HUDEP-2 (cell line): ENCODE measurements at regions not wholly inside any gene's neighbourhood (a gene's known extent, or its start where the extent isn't known, plus 50 kb on each side); places are given as distances from the start of the nearest gene placed in this dataset.
"Not testable (repeated sequence)": the region's sequence is repeated elsewhere in the genome, so short reads cannot be mapped to it uniquely, and the experiment has no call there.

ENCODE experiments used
- DNase-seq, 76 experiments: peaks; one replicate each; lab custom pipeline; 2025; ENCODE audit not compliant: unreplicated experiment in 76 of 76; lab: John Stamatoyannopoulos, UW

DNA sequence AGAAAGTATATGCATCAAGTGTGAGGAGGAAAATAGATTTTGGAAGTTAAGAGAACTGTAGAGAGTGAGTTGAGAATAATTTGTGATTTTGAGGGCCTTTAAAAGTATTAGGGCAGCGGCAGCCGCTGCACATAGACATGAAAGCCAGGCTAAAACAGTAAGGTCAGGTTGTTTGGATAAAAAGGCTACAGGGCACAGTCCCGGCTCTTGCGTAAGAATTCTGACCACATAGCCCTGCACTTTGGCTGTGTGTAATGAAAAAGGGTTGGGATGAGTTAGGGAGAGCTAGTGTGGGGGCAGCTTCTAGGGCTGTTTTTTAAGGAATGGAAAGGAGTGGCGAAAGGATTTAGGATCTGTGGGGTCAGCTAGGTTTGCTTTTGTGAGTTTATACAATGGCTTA is 130.8 kb downstream of the CCDC71L start:
- DNase-seq, result not testable (repeated sequence)

- not testable (repeated sequence) for DNase-seq
These were observed 134.3 kb downstream of the CCDC71L start for GRCh38 chr7:106526617-106527016.

DNA sequence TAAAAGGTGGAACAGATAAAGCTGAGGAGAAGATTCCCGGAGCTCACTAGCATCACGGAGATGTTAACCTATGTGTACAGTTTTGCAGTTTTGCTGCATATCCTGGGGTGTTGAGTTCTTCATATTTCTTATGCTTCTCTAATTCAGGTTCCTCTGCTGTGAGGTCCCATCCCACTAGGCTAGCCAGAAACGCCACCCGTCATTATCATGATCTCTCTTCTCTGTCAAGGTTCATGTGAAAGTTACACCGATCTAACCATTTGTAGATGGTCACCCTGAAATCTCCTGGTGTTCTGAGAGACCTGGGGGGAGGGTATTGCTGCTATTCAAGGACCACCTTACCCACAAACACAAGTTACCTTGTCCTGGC is 136.3 kb downstream of the CCDC71L start:
- DNase-seq, result no peak

GRCh38 chr7:106523482-106523881 is 137.5 kb downstream of the CCDC71L start:
- DNase-seq, result no peak

- DNase-seq, result no peak
These were observed 138.3 kb downstream of the CCDC71L start for GRCh38 chr7:106522696-106523095.

DNA sequence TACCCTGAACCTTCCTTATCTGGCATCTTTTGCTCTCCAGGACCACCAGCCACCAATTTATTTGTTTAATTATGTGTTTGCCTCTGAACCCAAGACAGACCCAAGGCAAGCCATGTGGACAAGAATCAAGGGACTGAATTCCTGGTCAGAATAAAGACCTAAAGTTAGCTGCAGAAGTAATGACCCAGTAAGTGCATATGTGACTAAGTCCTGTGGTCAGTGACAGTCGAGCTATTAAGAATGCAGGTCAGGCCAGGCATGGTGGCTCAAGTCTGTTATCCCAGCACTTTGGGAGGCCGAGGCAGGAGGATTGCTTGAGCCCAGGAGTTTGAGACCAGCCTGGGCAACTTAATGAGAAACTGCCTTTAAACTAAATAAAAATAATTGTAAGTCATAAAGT is 139.4 kb downstream of the CCDC71L start:
- DNase-seq, result no peak

DNA sequence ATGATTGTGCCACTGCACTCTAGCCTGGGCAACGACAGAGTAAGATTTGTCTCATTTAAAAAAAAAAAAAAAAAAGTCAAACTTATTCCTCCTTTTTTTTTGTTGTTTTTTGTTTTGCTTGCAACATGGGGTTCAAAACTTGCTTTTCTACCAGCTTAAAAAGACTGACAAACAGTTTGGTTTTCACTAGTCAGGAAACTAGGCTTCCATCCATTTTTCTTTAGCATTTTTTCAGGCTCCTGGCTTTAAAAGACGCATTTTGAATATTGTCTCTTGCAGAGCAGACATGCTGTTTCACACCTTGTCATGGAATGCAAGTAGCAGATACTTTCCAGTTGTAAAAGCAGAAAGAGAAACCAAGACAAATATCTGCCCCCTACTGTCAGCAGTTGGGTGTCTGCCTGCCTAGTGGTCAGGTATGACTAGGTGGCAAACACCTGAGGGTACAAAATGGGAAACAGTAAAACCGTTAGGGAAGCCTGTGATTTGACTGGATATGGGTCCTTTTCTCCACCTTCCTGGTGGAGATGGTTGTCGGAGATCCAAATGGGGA is 139.9 kb downstream of the CCDC71L start:
- no peak for DNase-seq

DNA sequence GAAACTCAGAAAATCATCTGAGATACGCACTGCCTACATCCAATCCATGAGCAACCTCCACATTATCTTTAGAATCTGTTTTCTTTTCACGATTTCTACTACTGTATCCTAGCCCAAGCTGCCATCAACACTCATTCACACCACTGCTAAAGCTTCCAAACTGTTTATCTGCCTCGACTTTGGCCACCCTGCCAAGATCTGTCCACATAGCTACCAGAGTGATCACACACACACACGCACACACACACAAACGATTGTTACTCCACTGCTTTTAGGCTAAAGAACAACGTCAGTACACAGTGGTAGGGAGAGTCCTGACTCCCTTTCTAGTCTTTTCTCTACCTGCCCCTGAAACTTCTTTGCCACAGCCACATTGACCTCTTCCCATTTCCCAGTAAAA is 142.0 kb downstream of the CCDC71L start:
- DNase-seq, result no peak

DNA sequence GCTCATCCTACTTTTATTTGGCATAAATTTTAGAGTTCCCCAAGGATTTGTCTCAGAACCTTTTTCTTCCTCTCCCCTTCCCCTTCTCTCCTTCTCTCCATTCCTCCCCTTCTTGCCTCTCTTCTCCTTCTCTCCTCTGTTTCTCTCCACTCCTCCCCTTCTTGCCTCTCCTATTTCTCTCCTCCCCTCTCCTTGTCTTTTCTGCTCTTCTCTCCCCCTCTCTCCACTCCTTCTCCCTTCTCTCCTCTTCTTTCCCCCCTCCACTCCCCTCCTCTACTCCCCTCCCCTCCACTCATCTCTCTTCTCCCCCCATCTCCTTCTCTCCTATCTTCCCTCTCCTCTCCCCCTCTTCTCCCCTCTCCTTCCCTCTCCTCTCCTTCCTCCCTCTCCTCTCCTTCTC is 142.7 kb downstream of the CCDC71L start:
- no peak for DNase-seq

GRCh38 chr7:106517508-106517907 is 143.4 kb downstream of the CCDC71L start:
- no peak for DNase-seq

- DNase-seq, result no peak
These were observed 145.6 kb downstream of the CCDC71L start for GRCh38 chr7:106515321-106515720.

GRCh38 chr7:106514881-106515280 is 146.1 kb downstream of the CCDC71L start:
- no peak for DNase-seq

DNA sequence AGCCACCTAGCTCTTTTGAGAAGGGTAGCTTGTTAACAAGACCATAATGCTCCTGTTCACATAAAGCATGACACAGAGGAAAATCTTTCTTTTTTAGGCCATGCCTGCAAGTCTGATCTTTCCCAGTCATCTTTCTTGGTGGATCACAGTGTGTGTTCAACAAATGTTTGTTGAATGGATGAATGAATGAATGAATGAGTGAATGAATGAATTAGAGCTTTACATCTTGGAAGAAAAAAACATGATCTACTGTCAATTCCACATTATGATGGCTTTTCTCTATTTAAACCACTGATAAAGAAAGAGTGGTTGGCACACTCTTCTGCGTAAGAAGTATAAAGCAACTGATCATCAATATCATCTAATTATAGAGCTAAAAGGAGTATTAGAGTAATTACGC is 148.7 kb downstream of the CCDC71L start:
- DNase-seq, result no peak

DNA sequence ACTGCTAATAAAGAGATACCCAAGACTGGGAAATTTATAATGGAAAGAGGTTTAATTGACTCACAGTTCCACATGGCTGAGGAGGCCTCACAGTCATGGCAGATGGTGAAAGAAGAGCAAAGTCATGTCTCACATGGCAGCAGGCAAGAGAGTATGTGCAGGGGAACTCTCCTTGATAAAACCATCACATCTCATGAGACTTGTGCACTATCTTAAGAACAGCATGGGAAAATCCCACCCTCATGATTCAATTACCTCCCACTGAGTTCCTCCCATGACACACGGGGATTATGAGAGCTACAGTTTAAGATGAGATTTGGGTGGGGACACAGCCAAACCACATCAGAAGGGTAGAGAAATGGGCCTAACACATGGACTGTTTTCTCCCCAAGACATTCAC is 156.3 kb downstream of the CCDC71L start:
- no peak for DNase-seq

GRCh38 chr7:106504207-106504606 is 156.8 kb downstream of the CCDC71L start:
- DNase-seq, result no peak

- DNase-seq, result no peak
These were observed 157.3 kb downstream of the CCDC71L start for GRCh38 chr7:106503626-106504025.

- DNase-seq, result peak in 6 of 76 experiments; percentile 1 to 17 (median 6)
These were observed 159.1 kb downstream of the CCDC71L start for GRCh38 chr7:106501605-106502580.

- DNase-seq, result no peak
These were observed 161.1 kb downstream of the CCDC71L start for GRCh38 chr7:106499897-106500296.

DNA sequence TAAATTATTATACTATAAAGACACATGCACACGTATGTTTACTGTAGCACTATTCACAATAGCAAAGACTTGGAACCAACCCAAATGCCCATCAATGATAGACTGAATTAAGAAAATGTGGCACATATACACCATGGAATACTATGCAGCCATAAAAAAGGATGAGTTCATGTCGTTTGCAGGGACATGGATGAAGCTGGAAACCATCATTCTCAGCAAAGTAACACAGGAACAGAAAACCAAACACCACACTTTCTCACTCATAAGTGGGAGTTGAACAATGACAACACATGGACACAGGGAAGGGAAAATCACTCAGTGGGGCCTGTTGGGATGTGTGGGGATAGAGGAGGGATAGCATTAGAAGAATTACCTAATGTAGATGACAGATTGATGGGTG is 163.0 kb downstream of the CCDC71L start:
- DNase-seq, result not testable (repeated sequence)

- DNase-seq, result no peak
These were observed 167.8 kb downstream of the CCDC71L start for GRCh38 chr7:106493041-106493731.

GRCh38 chr7:106488465-106488864 is 172.5 kb downstream of the CCDC71L start:
- no peak for DNase-seq

DNA sequence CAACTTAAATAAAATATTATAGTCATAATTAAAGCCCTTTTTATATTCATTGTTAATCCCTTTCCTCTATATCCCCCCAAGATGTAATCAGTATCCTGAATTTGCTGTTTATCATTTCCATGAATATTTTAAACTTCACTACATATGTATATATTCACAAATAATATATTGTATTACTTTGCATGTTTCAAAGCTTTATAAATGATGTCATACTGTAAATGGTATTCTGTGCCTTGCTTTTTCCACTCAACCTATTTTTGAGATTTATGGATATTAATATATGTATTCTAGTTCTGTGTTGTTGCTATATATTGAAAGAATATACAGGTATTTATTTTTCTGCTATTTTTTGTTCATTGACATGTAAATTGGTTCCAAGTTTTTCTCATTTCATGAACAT is 173.1 kb downstream of the CCDC71L start:
- DNase-seq, result no peak
